Caki2 (cell line): ENCODE measurements at regions not wholly inside any gene's neighbourhood (a gene's known extent, or its start where the extent isn't known, plus 50 kb on each side); places are given as distances from the start of the nearest gene placed in this dataset.
"Not testable (repeated sequence)": the region's sequence is repeated elsewhere in the genome, so short reads cannot be mapped to it uniquely, and the experiment has no call there.

ENCODE experiments used
- DNase-seq: peaks from one replicate; pipeline ENCODE4 v3.0.0-alpha.2; 2015; ENCODE audit warnings: low read depth
- in situ Hi-C: cut with HindIII; loops from 2 replicates; pipeline ENCODE4 v1.10.0; 2016; ENCODE audit warnings: low sequenced_read_pairs, low pct_unique_long_range_greater_than_20kb, mixed read lengths

GRCh38 chr6:112401083-112401482, 54.0 kb downstream of the RFPL4B start:
- in situ Hi-C loops, result no loop called here
- no peak for DNase-seq

GRCh38 chr6:112407101-112407590, 60.0 kb downstream of the RFPL4B start:
- no peak for DNase-seq
- in situ Hi-C loops, result no loop called here

- in situ Hi-C loops, result no loop called here
- DNase-seq, result no peak
These were observed 61.4 kb downstream of the RFPL4B start for GRCh38 chr6:112408522-112408921.

- DNase-seq, result no peak
- in situ Hi-C loops, result no loop called here
These were observed 62.2 kb downstream of the RFPL4B start for GRCh38 chr6:112409311-112409710.

- in situ Hi-C loops, result no loop called here
- DNase-seq, result no peak
These were observed 66.7 kb downstream of the RFPL4B start for GRCh38 chr6:112413780-112414179.

GRCh38 chr6:112415366-112415765, 68.2 kb downstream of the RFPL4B start:
- in situ Hi-C loops, result no loop called here

GRCh38 chr6:112416866-112417265, 69.7 kb downstream of the RFPL4B start:
- DNase-seq, result no peak
- in situ Hi-C loops, result no loop called here

More at GRCh38 chr6:112415366-112415765, 68.2 kb downstream of the RFPL4B start:
- no peak for DNase-seq

GRCh38 chr6:112427011-112427410, 79.9 kb downstream of the RFPL4B start:
- DNase-seq, in situ Hi-C loops: not testable (repeated sequence)

- in situ Hi-C loops, result no loop called here
- DNase-seq, result no peak
These were observed 80.4 kb downstream of the RFPL4B start for GRCh38 chr6:112427499-112427898.

- in situ Hi-C loops, result no loop called here
- DNase-seq, result no peak
These were observed 81.3 kb downstream of the RFPL4B start for GRCh38 chr6:112428477-112428876.

GRCh38 chr6:112429226-112429625, 82.1 kb downstream of the RFPL4B start:
- in situ Hi-C loops, result no loop called here
- DNase-seq, result no peak

GRCh38 chr6:112431803-112432202, 84.7 kb downstream of the RFPL4B start:
- in situ Hi-C loops, result no loop called here
- no peak for DNase-seq

GRCh38 chr6:112432853-112433252, 85.7 kb downstream of the RFPL4B start:
- in situ Hi-C loops, result no loop called here
- no peak for DNase-seq

- in situ Hi-C loops, result no loop called here
- DNase-seq, result no peak
These were observed 86.3 kb downstream of the RFPL4B start for GRCh38 chr6:112433457-112433856.

GRCh38 chr6:112434896-112435435, 87.8 kb downstream of the RFPL4B start:
- in situ Hi-C loops, result no loop called here
- DNase-seq, result no peak

GRCh38 chr6:112437058-112437457, 89.9 kb downstream of the RFPL4B start:
- in situ Hi-C loops, result no loop called here

GRCh38 chr6:112439010-112439409, 91.9 kb downstream of the RFPL4B start:
- in situ Hi-C loops, result no loop called here

More at GRCh38 chr6:112437058-112437457, 89.9 kb downstream of the RFPL4B start:
- DNase-seq, result no peak

GRCh38 chr6:112439432-112439831, 92.3 kb downstream of the RFPL4B start:
- in situ Hi-C loops, result no loop called here
- no peak for DNase-seq

More at GRCh38 chr6:112439010-112439409, 91.9 kb downstream of the RFPL4B start:
- DNase-seq, result no peak

- in situ Hi-C loops, result no loop called here
- DNase-seq, result no peak
These were observed 94.5 kb downstream of the RFPL4B start for GRCh38 chr6:112441607-112442006.
